ENCODE measurements at regions not wholly inside any gene's neighbourhood (a gene's known extent, or its start where the extent isn't known, plus 50 kb on each side); places are given as distances from the start of the nearest gene placed in this dataset.
"Not testable (repeated sequence)": the region's sequence is repeated elsewhere in the genome, so short reads cannot be mapped to it uniquely, and the experiment has no call there.

- no peak for DNase-seq
These were observed 1522.9 kb downstream of the PCDH18 start for GRCh38 chr4:136009258-136009832.

- no peak for DNase-seq
These were observed 1524.3 kb downstream of the PCDH18 start for GRCh38 chr4:136007991-136008390.

GRCh38 chr4:136002316-136002715 is 1530.0 kb downstream of the PCDH18 start:
- DNase-seq: no peak

- no peak for DNase-seq
These were observed 1530.5 kb downstream of the PCDH18 start for GRCh38 chr4:136001791-136002190.

- no peak for DNase-seq
These were observed 1532.0 kb downstream of the PCDH18 start for GRCh38 chr4:136000246-136000645.

- DNase-seq: no peak
These were observed 1537.9 kb downstream of the PCDH18 start for GRCh38 chr4:135994360-135994759.

- no peak for DNase-seq
These were observed 1555.4 kb downstream of the PCDH18 start for GRCh38 chr4:135976860-135977259.

- DNase-seq: no peak
These were observed 1565.4 kb downstream of the PCDH18 start for GRCh38 chr4:135966936-135967335.

GRCh38 chr4:135963009-135963408 is 1569.3 kb downstream of the PCDH18 start:
- DNase-seq: no peak

- no peak for DNase-seq
These were observed 1582.4 kb downstream of the PCDH18 start for GRCh38 chr4:135949931-135950330.

GRCh38 chr4:135948797-135949196 is 1583.5 kb downstream of the PCDH18 start:
- no peak for DNase-seq

- no peak for DNase-seq
These were observed 1590.6 kb downstream of the PCDH18 start for GRCh38 chr4:135941671-135942070.

- no peak for DNase-seq
These were observed 1598.3 kb downstream of the PCDH18 start for GRCh38 chr4:135934026-135934425.

GRCh38 chr4:135927651-135928050 is 1604.6 kb downstream of the PCDH18 start:
- DNase-seq: no peak

- DNase-seq: no peak
These were observed 1611.2 kb downstream of the PCDH18 start for GRCh38 chr4:135921081-135921480.

- no peak for DNase-seq
These were observed 1615.3 kb downstream of the PCDH18 start for GRCh38 chr4:135917011-135917410.

- no peak for DNase-seq
These were observed 1631.3 kb downstream of the PCDH18 start for GRCh38 chr4:135900956-135901355.

GRCh38 chr4:135864304-135864703 is 1662.7 kb upstream of the PABPC4L start:
- DNase-seq: not testable (repeated sequence)

GRCh38 chr4:135840781-135841180 is 1639.2 kb upstream of the PABPC4L start:
- no peak for DNase-seq

GRCh38 chr4:135839712-135840111 is 1638.1 kb upstream of the PABPC4L start:
- DNase-seq: no peak

- DNase-seq: no peak
These were observed 1637.3 kb upstream of the PABPC4L start for GRCh38 chr4:135838889-135839288.

GRCh38 chr4:135834471-135834870 is 1632.9 kb upstream of the PABPC4L start:
- no peak for DNase-seq

- no peak for DNase-seq
These were observed 1631.9 kb upstream of the PABPC4L start for GRCh38 chr4:135833529-135833928.

- no peak for DNase-seq
These were observed 1623.2 kb upstream of the PABPC4L start for GRCh38 chr4:135824759-135825296.

GRCh38 chr4:135804785-135805184 is 1603.2 kb upstream of the PABPC4L start:
- DNase-seq: no peak
